HEK293T (cell line): ENCODE measurements at regions not wholly inside any gene's neighbourhood (a gene's known extent, or its start where the extent isn't known, plus 50 kb on each side); places are given as distances from the start of the nearest gene placed in this dataset.

Experiments
- CTCF ChIA-PET: fragments of 350-600 bp; formaldehyde crosslinking; extraction: SDS; loops from one replicate; lab custom pipeline; 2021; ENCODE audit warnings: antibody characterized with exemption, inconsistent platforms; lab: Yijun Ruan, JAX
- POLR2A ChIA-PET: fragments of 350-600 bp; formaldehyde crosslinking; extraction: SDS; loops from one replicate; lab custom pipeline; 2020; ENCODE audit warnings: antibody characterized with exemption, inconsistent platforms; lab: Yijun Ruan, JAX
- DNase-seq: peaks from one replicate; pipeline ENCODE4 v3.0.0; 2012; ENCODE audit warnings: mixed read lengths; ENCODE audit errors: extremely low spot score
- ARNT ChIP-seq: fragments of 450-650 bp; IDR thresholded peaks from 2 replicates; pipeline ENCODE4 v1.6.1; 2017; ENCODE audit warnings: mild to moderate bottlenecking
- BHLHE40 ChIP-seq: fragments of 450-650 bp; IDR thresholded peaks from 2 replicates; pipeline ENCODE4 v1.6.1; 2016; ENCODE audit warnings: mild to moderate bottlenecking, moderate library complexity, borderline replicate concordance
- CTBP1 ChIP-seq: fragments of 450-650 bp; IDR thresholded peaks from 2 replicates; pipeline ENCODE4 v1.6.1; 2016; ENCODE audit warnings: borderline replicate concordance
- ELF4 ChIP-seq: fragments of 450-650 bp; IDR thresholded peaks from 2 replicates; pipeline ENCODE4 v1.6.1; 2017; ENCODE audit warnings: antibody characterized with exemption
- FOXA1 ChIP-seq: fragments of 450-650 bp; IDR thresholded peaks from 2 replicates; pipeline ENCODE4 v1.6.1; 2016; ENCODE audit warnings: mild to moderate bottlenecking
- FOXK2 ChIP-seq: fragments of 450-650 bp; IDR thresholded peaks from 2 replicates; pipeline ENCODE4 v1.6.1; 2016; ENCODE audit warnings: mild to moderate bottlenecking
- FOXM1 ChIP-seq: fragments of 450-650 bp; IDR thresholded peaks from 2 replicates; pipeline ENCODE4 v1.6.1; 2017; ENCODE audit warnings: mild to moderate bottlenecking, borderline replicate concordance
- HDGF ChIP-seq: fragments of 450-650 bp; IDR thresholded peaks from 2 replicates; pipeline ENCODE4 v1.6.1; 2017; ENCODE audit warnings: antibody characterized with exemption, borderline replicate concordance
- L3MBTL2 ChIP-seq: fragments of 450-650 bp; conservative IDR thresholded peaks from 2 replicates; pipeline ENCODE4 v1.6.1; 2016; ENCODE audit warnings: mild to moderate bottlenecking
- LEF1 ChIP-seq: fragments of 450-650 bp; IDR thresholded peaks from 2 replicates; pipeline ENCODE4 v1.6.1; 2017; ENCODE audit warnings: mild to moderate bottlenecking, borderline replicate concordance
- NFRKB ChIP-seq: fragments of 450-650 bp; IDR thresholded peaks from 2 replicates; pipeline ENCODE4 v1.6.1; 2016; ENCODE audit warnings: mild to moderate bottlenecking, moderate library complexity
- PKNOX1 ChIP-seq: fragments of 450-650 bp; IDR thresholded peaks from 2 replicates; pipeline ENCODE4 v1.6.1; 2016
- SP1 ChIP-seq: fragments of 450-650 bp; IDR thresholded peaks from 2 replicates; pipeline ENCODE4 v1.6.1; 2017
- SUZ12 ChIP-seq: fragments of 450-650 bp; IDR thresholded peaks from 2 replicates; pipeline ENCODE4 v1.6.1; 2016; ENCODE audit warnings: mild to moderate bottlenecking
- TARDBP ChIP-seq: fragments of 450-650 bp; IDR thresholded peaks from 2 replicates; pipeline ENCODE4 v1.6.1; 2016
- ZNF384 ChIP-seq: fragments of 450-650 bp; IDR thresholded peaks from 2 replicates; pipeline ENCODE4 v1.6.1; 2016

- POLR2A ChIA-PET = no interaction called here
- DNase-seq = no peak
- TF ChIP-seq FOXK2 = no peak
- TF ChIP-seq ZNF384 = no peak
- TF ChIP-seq LEF1 = no peak
- no peak for TF ChIP-seq FOXA1
- no peak for TF ChIP-seq HDGF
- CTCF ChIA-PET = no interaction called here
These were observed 132.9 kb upstream of the BLID start for GRCh38 chr11:122248939-122249338.

- CTCF ChIA-PET = interaction anchor here (1.0 kb wide), 1 partner anchor 32 kb away, joined by 3 read pairs; no protein-coding TSS in a partner anchor
- POLR2A ChIA-PET = no interaction called here
- no peak for TF ChIP-seq ARNT
- no peak for TF ChIP-seq HDGF
- TF ChIP-seq SUZ12 = no peak
- no peak for TF ChIP-seq CTBP1
- TF ChIP-seq TARDBP = no peak
- no peak for TF ChIP-seq SP1
- no peak for TF ChIP-seq NFRKB
- no peak for TF ChIP-seq FOXK2
- no peak for DNase-seq
These were observed 132.1 kb upstream of the BLID start for GRCh38 chr11:122248131-122248530.

- CTCF ChIA-PET = no interaction called here
- POLR2A ChIA-PET = no interaction called here
- DNase-seq = no peak
- TF ChIP-seq LEF1 = no peak
These were observed 130.9 kb upstream of the BLID start for GRCh38 chr11:122246874-122247273.

- no peak for DNase-seq
- POLR2A ChIA-PET = no interaction called here
- CTCF ChIA-PET = no interaction called here
- no peak for TF ChIP-seq BHLHE40
- TF ChIP-seq PKNOX1 = no peak
- no peak for TF ChIP-seq SP1
- no peak for TF ChIP-seq L3MBTL2
- no peak for TF ChIP-seq FOXK2
These were observed 126.7 kb upstream of the BLID start for GRCh38 chr11:122242731-122243130.

- no peak for DNase-seq
- ChIA-PET POLR2A (no interaction called here), CTCF (no interaction called here)
- no peak for TF ChIP-seq SUZ12
- no peak for TF ChIP-seq FOXM1
- no peak for TF ChIP-seq TARDBP
- no peak for TF ChIP-seq HDGF
- TF ChIP-seq L3MBTL2 = no peak
- TF ChIP-seq NFRKB = no peak
These were observed 125.6 kb upstream of the BLID start for GRCh38 chr11:122241566-122241965.

- ChIA-PET CTCF (no interaction called here), POLR2A (no interaction called here)
- no peak for DNase-seq
- TF ChIP-seq TARDBP (no peak), NFRKB (no peak), FOXK2 (no peak), SUZ12 (no peak), LEF1 (no peak), ELF4 (no peak), CTBP1 (no peak), SP1 (no peak), L3MBTL2 (no peak), ARNT (no peak), BHLHE40 (no peak), FOXM1 (no peak), ZNF384 (no peak), PKNOX1 (no peak), HDGF (no peak), FOXA1 (no peak)
These were observed 124.6 kb upstream of the BLID start for GRCh38 chr11:122240638-122241037.

GRCh38 chr11:122235615-122236014 lies 119.6 kb upstream of the BLID start:
- no peak for DNase-seq
- TF ChIP-seq PKNOX1 (0 out of 2 replicates have a peak, but pooled peaks have one; percentile 23), BHLHE40 (no peak)
- CTCF ChIA-PET = interaction anchor here (1.0 kb wide), 1 partner anchor 21 kb away, joined by 3 read pairs; no protein-coding TSS in a partner anchor
- POLR2A ChIA-PET = no interaction called here

- no peak for TF ChIP-seq LEF1
- no peak for TF ChIP-seq SUZ12
- no peak for TF ChIP-seq ZNF384
- no peak for TF ChIP-seq L3MBTL2
- no peak for TF ChIP-seq ELF4
- TF ChIP-seq FOXM1 = no peak
- no peak for TF ChIP-seq BHLHE40
- TF ChIP-seq FOXK2 = no peak
- no peak for TF ChIP-seq SP1
- TF ChIP-seq FOXA1 = no peak
- no peak for TF ChIP-seq ARNT
- TF ChIP-seq HDGF = no peak
- TF ChIP-seq TARDBP = no peak
- no peak for TF ChIP-seq PKNOX1
- TF ChIP-seq NFRKB = no peak
- no peak for TF ChIP-seq CTBP1
- ChIA-PET CTCF (interaction anchor here (1.0 kb wide), 1 partner anchor 20 kb away, joined by 3 read pairs; no protein-coding TSS in a partner anchor), POLR2A (no interaction called here)
- no peak for DNase-seq
These were observed 118.8 kb upstream of the BLID start for GRCh38 chr11:122234780-122235179.
